K562 (cell line): ENCODE measurements at regions not wholly inside any gene's neighbourhood (a gene's known extent, or its start where the extent isn't known, plus 50 kb on each side); places are given as distances from the start of the nearest gene placed in this dataset.

Experiments used
- ATAC-seq: fragments of 200-7000 bp; cut with Tn5 transposase; 3 replicates; pipeline ENCODE4 v1.9.1; 2020; ENCODE audit warnings: moderate library complexity
- BruUV-seq: library from RNA; stranded (reverse); fragments of 400-500 nt; replicated peaks from 2 replicates; lab custom pipeline; 2021; lab: Mats Ljungman, UMichigan
- CTCF ChIA-PET: fragments of 300-600 bp; formaldehyde crosslinking; extraction: SDS; loops from one replicate; lab custom pipeline; 2021; ENCODE audit warnings: low intra/inter-chr PET ratio; lab: Yijun Ruan, JAX
- POLR2A ChIA-PET: fragments of 300-600, 350-650 bp; sonication (Branson Sonifier 250); formaldehyde crosslinking; extraction: SDS; loops from one replicate; lab custom pipeline; 2021; ENCODE audit warnings: antibody characterized with exemption, inconsistent platforms; lab: Yijun Ruan, JAX
- DNase-seq, 4 experiments: peaks; one replicate each; pipeline versions ENCODE4 v3.0.0 to v3.0.0-alpha.2; 2011 to 2018; ENCODE audit warnings: low spot score in 3 of 4, mixed read lengths in 3 of 4; ENCODE audit errors: extremely low read depth in 1 of 4
- FAIRE-seq: peaks from 2 replicates; lab custom pipeline; 2011; peaks lifted over from hg19 to GRCh38; lab: Jason Lieb, UNC
- H2AFZ ChIP-seq: 2 replicates; pipeline ENCODE4 v1.6.0; 2011; ENCODE audit warnings: low read depth, low read length, control low read depth, inconsistent platforms
- H3K27ac ChIP-seq: fragments of 200-600 bp; 3 replicates; pipeline ENCODE4 v1.8.0; 2011; ENCODE audit warnings: low read depth, mild to moderate bottlenecking, control low read depth, inconsistent platforms, low read length, moderate library complexity, mixed read lengths; ENCODE audit errors: extremely low read depth
- H3K27me3 ChIP-seq, 2 experiments: fragments of 300-600 bp in 1 of 2; 2 replicates in 1 of 2; 3 replicates in 1 of 2; pipeline versions ENCODE4 v1.6.0 to v1.8.0; 2011; ENCODE audit warnings: inconsistent platforms in 2 of 2, low read length in 2 of 2, mild to moderate bottlenecking in 1 of 2, mixed read lengths in 1 of 2, moderate library complexity in 1 of 2; ENCODE audit not compliant: control insufficient read depth in 2 of 2, insufficient read depth in 2 of 2
- H3K36me3 ChIP-seq: fragments of 300-600 bp; 3 replicates; pipeline ENCODE4 v1.8.0; 2011; ENCODE audit warnings: mild to moderate bottlenecking, low read length, inconsistent platforms; ENCODE audit not compliant: control insufficient read depth, insufficient read depth
- H3K4me1 ChIP-seq, 2 experiments: fragments of 200-600 bp in 1 of 2; replicated peaks in 1 of 2; 2 replicates in 1 of 2; 3 replicates in 1 of 2; pipeline versions ENCODE4 v1.5.1 to v1.8.0; 2011; ENCODE audit warnings: inconsistent platforms in 2 of 2, low read length in 2 of 2, mild to moderate bottlenecking in 1 of 2, mixed read lengths in 1 of 2, moderate library complexity in 1 of 2; ENCODE audit not compliant: control insufficient read depth in 2 of 2, insufficient read depth in 2 of 2
- H3K4me2 ChIP-seq: 2 replicates; pipeline ENCODE4 v1.6.1; 2011; ENCODE audit warnings: low read length, control low read depth, inconsistent platforms, mixed read lengths; ENCODE audit not compliant: insufficient read depth
- H3K4me3 ChIP-seq: fragments of 200-600 bp; sonication (generic), shearing (Covaris generic); 2 replicates; pipeline ENCODE4 v1.5.1; 2016; ENCODE audit warnings: control low read depth, inconsistent platforms
- H3K79me2 ChIP-seq: fragments of 200-600 bp; 3 replicates; pipeline ENCODE4 v1.8.0; 2011; ENCODE audit warnings: low read length, inconsistent platforms; ENCODE audit not compliant: control insufficient read depth, insufficient read depth
- H3K9ac ChIP-seq, 2 experiments: 2 replicates each; pipeline versions ENCODE4 v1.6.0 to v1.6.1; 2011; ENCODE audit warnings: low read depth in 2 of 2, low read length in 2 of 2, control low read depth in 1 of 2, inconsistent platforms in 1 of 2, mild to moderate bottlenecking in 1 of 2, mixed read lengths in 1 of 2; ENCODE audit not compliant: insufficient read depth in 1 of 2
- H3K9me1 ChIP-seq: one replicate; pipeline ENCODE4 v1.6.0; 2011; ENCODE audit warnings: inconsistent platforms, mild to moderate bottlenecking, low read length, moderate library complexity; ENCODE audit not compliant: control insufficient read depth, insufficient read depth
- H3K9me3 ChIP-seq: replicated peaks from 2 replicates; pipeline ENCODE4 v1.5.1; 2011; ENCODE audit warnings: low read depth, low read length, inconsistent platforms; ENCODE audit not compliant: control insufficient read depth, insufficient read depth
- H4K20me1 ChIP-seq: replicated peaks from 2 replicates; pipeline ENCODE4 v1.6.1; 2011; ENCODE audit warnings: low read length, inconsistent platforms, mixed read lengths; ENCODE audit not compliant: control insufficient read depth, insufficient read depth
- BRF2 ChIP-seq: IDR thresholded peaks from 3 replicates; pipeline ENCODE4 v1.6.1; 2011; ENCODE audit warnings: borderline replicate concordance, mild to moderate bottlenecking; ENCODE audit not compliant: insufficient read length, insufficient read depth
- CCNT2 ChIP-seq: IDR thresholded peaks from 2 replicates; pipeline ENCODE4 v1.6.1; 2011; ENCODE audit warnings: borderline replicate concordance, low read depth, mild to moderate bottlenecking, moderate library complexity, mixed read lengths, low read length; ENCODE audit not compliant: insufficient read length; ENCODE audit errors: extremely low read depth
- CGGBP1 ChIP-seq: fragments of 250-450 bp; sonication (Bioruptor Pico); IDR thresholded peaks from 2 replicates; pipeline ENCODE4 v1.9.0; 2021; ENCODE audit warnings: mild to moderate bottlenecking
- ETV5 ChIP-seq: sonication (generic); formaldehyde crosslinking; IDR thresholded peaks from 2 replicates; pipeline ENCODE4 v1.4.0; 2020; ENCODE audit warnings: low read depth, mild to moderate bottlenecking, missing genetic modification reagents
- FOXM1 ChIP-seq, 2 experiments: fragments of 450-650 bp in 1 of 2; sonication (generic) in 1 of 2; formaldehyde crosslinking in 1 of 2; IDR thresholded peaks; 2 replicates each; pipeline versions ENCODE4 v1.6.1 to v1.9.0; 2017 to 2022; ENCODE audit warnings: low read depth in 2 of 2, mild to moderate bottlenecking in 2 of 2, missing genetic modification reagents in 1 of 2, moderate library complexity in 1 of 2
- KLF10 ChIP-seq: fragments of 250-450 bp; sonication (Bioruptor Pico); IDR thresholded peaks from 2 replicates; pipeline ENCODE4 v1.6.1; 2021; ENCODE audit warnings: matching md5 sums
- MLX ChIP-seq, 2 experiments: fragments of 450-650 bp in 1 of 2; sonication (generic) in 1 of 2; formaldehyde crosslinking; conservative IDR thresholded peaks; 2 replicates each; pipeline versions ENCODE4 v1.4.0 to v1.8.1; 2020 to 2022; ENCODE audit warnings: mild to moderate bottlenecking in 1 of 2, missing genetic modification reagents in 1 of 2
- MTA3 ChIP-seq: fragments of 450-650 bp; formaldehyde crosslinking; IDR thresholded peaks from 2 replicates; pipeline ENCODE4 v1.6.1; 2017; ENCODE audit warnings: mild to moderate bottlenecking, borderline replicate concordance
- POLR2A ChIP-seq: fragments of 450-650 bp; conservative IDR thresholded peaks from 2 replicates; pipeline ENCODE4 v1.6.1; 2016
- RBM34 ChIP-seq: fragments of 200-400 bp; formaldehyde crosslinking; IDR thresholded peaks from 2 replicates; pipeline ENCODE4 v1.6.1; 2018; ENCODE audit warnings: low read length, borderline replicate concordance; ENCODE audit not compliant: insufficient read depth
- SRSF3 ChIP-seq: fragments of 200-400 bp; formaldehyde crosslinking; IDR thresholded peaks from 2 replicates; pipeline ENCODE4 v1.6.1; 2016; ENCODE audit warnings: mild to moderate bottlenecking, low read length, moderate library complexity; ENCODE audit not compliant: insufficient read depth
- TAF7 ChIP-seq: fragments of 450-650 bp; IDR thresholded peaks from 2 replicates; pipeline ENCODE4 v1.6.1; 2016; ENCODE audit warnings: missing genetic modification characterization, missing compliant biosample characterization
- TCFL5 ChIP-seq: fragments of 250-450 bp; sonication (Bioruptor Pico); conservative IDR thresholded peaks from 2 replicates; pipeline ENCODE4 v1.6.1; 2021; ENCODE audit warnings: mild to moderate bottlenecking, moderate library complexity, matching md5 sums
- ZNF589 ChIP-seq: fragments of 200-800 bp; sonication (Bioruptor generic); IDR thresholded peaks from 2 replicates; pipeline ENCODE4 v1.6.1; 2016; ENCODE audit warnings: low read depth, missing genetic modification characterization, missing compliant biosample characterization
- ZNF717 ChIP-seq: fragments of 250-450 bp; sonication (Bioruptor Pico); IDR thresholded peaks from 2 replicates; pipeline ENCODE4 v1.5.0; 2021
- in situ Hi-C: fragments of 300-500 bp; cut with MboI; formaldehyde crosslinking; loops from 4 replicates; pipeline ENCODE4 v1.15.0; 2018; ENCODE audit warnings: inconsistent platforms, mixed read lengths
- intact Hi-C: fragments of 100-400 bp; cut with micrococcal nuclease; formaldehyde crosslinking; loops from 2 replicates; pipeline ENCODE4 v1.14.2; 2022

- H3K36me3 ChIP-seq = no peaks in the 10 kb centered on the region
- H3K4me1 ChIP-seq = no peaks in the 10 kb centered on the region
- no peaks in the 10 kb centered on the region for H3K9me1 ChIP-seq
- ChIA-PET POLR2A (no interaction called here), CTCF (no interaction called here)
- H3K27ac ChIP-seq = no peak overlapping the region
- BruUV-seq = no TSS peak
- FAIRE-seq = no peak
- DNase-seq = no peak
- TF ChIP-seq SRSF3 (no peak), TAF7 (tag) (no peak), POLR2A (no peak), ZNF589 (no peak), TCFL5 (CRISPR knock-in tag) (no peak)
- H3K4me2 ChIP-seq = no peak overlapping the region
- no peak overlapping the region for H2AFZ ChIP-seq
- H3K4me3 ChIP-seq = no peak overlapping the region
- no peaks in the 10 kb centered on the region for H3K27me3 ChIP-seq
- no peak for ATAC-seq
- H4K20me1 ChIP-seq = no peaks in the 10 kb centered on the region
- no peaks in the 10 kb centered on the region; the same call in 1 of the 2 replicates for H3K9me3 ChIP-seq
- H3K79me2 ChIP-seq = no peaks in the 10 kb centered on the region
- no peak overlapping the region for H3K9ac ChIP-seq
- intact Hi-C loops (no loop called here), in situ Hi-C loops (no loop called here)
These were observed 316.3 kb upstream of the LRRTM4 start for GRCh38 chr2:77838441-77838840.

- no peak overlapping the region for H3K4me2 ChIP-seq
- no TSS peak for BruUV-seq
- FAIRE-seq = no peak
- DNase-seq = no peak
- no peaks in the 10 kb centered on the region for H3K79me2 ChIP-seq
- H2AFZ ChIP-seq = no peak overlapping the region
- H3K4me3 ChIP-seq = no peak overlapping the region
- ChIA-PET POLR2A (no interaction called here), CTCF (no interaction called here)
- no peaks in the 10 kb centered on the region; the same call in 1 of the 2 replicates for H3K9me3 ChIP-seq
- no peaks in the 10 kb centered on the region for H3K9me1 ChIP-seq
- H3K36me3 ChIP-seq = no peaks in the 10 kb centered on the region
- intact Hi-C loops = no loop called here
- no peaks in the 10 kb centered on the region for H4K20me1 ChIP-seq
- no peak for ATAC-seq
- H3K9ac ChIP-seq = no peak overlapping the region
- H3K4me1 ChIP-seq = no peaks in the 10 kb centered on the region
- H3K27ac ChIP-seq = no peak overlapping the region
- in situ Hi-C loops = no loop called here
- no peaks in the 10 kb centered on the region for H3K27me3 ChIP-seq
- TF ChIP-seq CGGBP1 (CRISPR knock-in tag) = no peak
- no peak for TF ChIP-seq MLX (CRISPR knock-in tag; conservative IDR thresholded peaks at IDR 0.05)
- no peak for TF ChIP-seq KLF10
- no peak for TF ChIP-seq MTA3
- TF ChIP-seq FOXM1 (IDR thresholded peaks at IDR 0.05; ENCODE audit: low read depth) = no peak
- no peak for TF ChIP-seq FOXM1 (CRISPR knock-in tag; IDR thresholded peaks at IDR 0.05; ENCODE audit: low read depth)
- no peak for TF ChIP-seq ZNF717 (CRISPR knock-in tag)
- TF ChIP-seq RBM34 = no peak
- no peak for TF ChIP-seq CCNT2
- TF ChIP-seq BRF2 = no peak
- no peak for TF ChIP-seq ETV5 (CRISPR knock-in tag)
These were observed 316.9 kb upstream of the LRRTM4 start for GRCh38 chr2:77839102-77839501.
